ENCODE measurements at regions not wholly inside any gene's neighbourhood (a gene's known extent, or its start where the extent isn't known, plus 50 kb on each side); places are given as distances from the start of the nearest gene placed in this dataset.

- Histone ChIP-seq H3K27ac (ENCODE audit: low read length) (no peak overlapping the region), H3K4me3 (ENCODE audit: low read depth in 2 of 2, low read length in 2 of 2) (no peak overlapping the region), H3K36me3 (ENCODE audit: control insufficient read depth, insufficient read depth, low read length) (no peaks in the 10 kb centered on the region), H3K9me3 (ENCODE audit: control insufficient read depth, insufficient read depth, low read depth, low read length) (no peaks in the 10 kb centered on the region), H3K4me1 (ENCODE audit: control insufficient read depth, insufficient read depth, low read length) (no peaks in the 10 kb centered on the region), H3K27me3 (ENCODE audit: control insufficient read depth, insufficient read depth, low read length) (no peaks in the 10 kb centered on the region)
- BruUV-seq (replicated peaks): no TSS peak
- no peak for ATAC-seq
- in situ Hi-C loops (cut with HindIII; ENCODE audit: low pct_unique_long_range_greater_than_20kb, low sequenced_read_pairs): no loop called here
- POLR2A ChIA-PET: no interaction called here
- TF ChIP-seq POLR2AphosphoS5 (IDR thresholded peaks at IDR 0.05; ENCODE audit: low read depth, low read length): no peak
- no peak for TF ChIP-seq CTCF (IDR thresholded peaks at IDR 0.05)
- TF ChIP-seq TCF7L2 (IDR thresholded peaks at IDR 0.05; ENCODE audit: low read depth, low read length): no peak
- TF ChIP-seq REST (IDR thresholded peaks at IDR 0.05; ENCODE audit: insufficient read depth in 1 of 2, low read depth in 2 of 2, low read length in 1 of 2): no peak
- no peak for TF ChIP-seq SIN3A (IDR thresholded peaks at IDR 0.05; ENCODE audit: borderline replicate concordance, insufficient read depth, low read depth, low read length)
- CTCF ChIA-PET: no interaction called here
- intact Hi-C loops (cut with micrococcal nuclease; ENCODE audit: unreplicated experiment): no loop called here
- no peak for DNase-seq (ENCODE audit: low read depth, low spot score)
Observed at GRCh38 chr13:18947376-18947977, 234.1 kb downstream of the TUBA3C start.

DNA sequence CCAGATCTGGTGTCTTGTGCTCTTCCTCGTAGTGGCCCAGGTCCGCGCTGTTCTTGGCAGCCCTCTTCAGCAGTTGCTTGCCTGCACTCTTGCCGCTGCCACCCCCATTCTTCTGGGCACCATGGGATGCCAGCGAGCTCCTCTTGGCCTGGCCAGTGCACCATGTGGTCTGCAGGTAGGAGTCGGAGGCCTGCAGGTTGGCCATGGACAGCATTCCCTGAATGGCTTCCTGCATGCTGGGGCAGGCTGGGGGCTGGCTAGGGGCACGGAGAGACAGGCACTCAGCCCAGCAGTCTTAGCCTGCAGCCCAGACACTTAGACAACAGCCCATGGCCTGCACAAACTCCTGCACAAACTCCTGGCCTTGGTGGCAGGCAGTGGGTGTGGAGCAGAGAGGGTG is 234.9 kb downstream of the TUBA3C start:
- no peak for DNase-seq (ENCODE audit: low read depth, low spot score)
- intact Hi-C loops (cut with micrococcal nuclease; ENCODE audit: unreplicated experiment) (no loop called here), in situ Hi-C loops (cut with HindIII; ENCODE audit: low pct_unique_long_range_greater_than_20kb, low sequenced_read_pairs) (no loop called here)
- Histone ChIP-seq H3K27me3 (ENCODE audit: control insufficient read depth, insufficient read depth, low read length) (no peaks in the 10 kb centered on the region), H3K4me3 (ENCODE audit: low read depth in 2 of 2, low read length in 2 of 2) (no peak overlapping the region), H3K36me3 (ENCODE audit: control insufficient read depth, insufficient read depth, low read length) (no peaks in the 10 kb centered on the region), H3K4me1 (ENCODE audit: control insufficient read depth, insufficient read depth, low read length) (no peaks in the 10 kb centered on the region), H3K27ac (ENCODE audit: low read length) (no peak overlapping the region), H3K9me3 (ENCODE audit: control insufficient read depth, insufficient read depth, low read depth, low read length) (no peaks in the 10 kb centered on the region)
- no peak for TF ChIP-seq SIN3A (IDR thresholded peaks at IDR 0.05; ENCODE audit: borderline replicate concordance, insufficient read depth, low read depth, low read length)
- TF ChIP-seq CTCF (IDR thresholded peaks at IDR 0.05): no peak
- TF ChIP-seq POLR2AphosphoS5 (IDR thresholded peaks at IDR 0.05; ENCODE audit: low read depth, low read length): no peak
- TF ChIP-seq TCF7L2 (IDR thresholded peaks at IDR 0.05; ENCODE audit: low read depth, low read length): no peak
- no peak for TF ChIP-seq REST (IDR thresholded peaks at IDR 0.05; ENCODE audit: insufficient read depth in 1 of 2, low read depth in 2 of 2, low read length in 1 of 2)
- CTCF ChIA-PET: no interaction called here
- POLR2A ChIA-PET: no interaction called here
- no peak for ATAC-seq
- no TSS peak for BruUV-seq (replicated peaks)
